HT-29 (cell line): ENCODE measurements at regions not wholly inside any gene's neighbourhood (a gene's known extent, or its start where the extent isn't known, plus 50 kb on each side); places are given as distances from the start of the nearest gene placed in this dataset.

ENCODE experiments used
- DNase-seq: peaks from one replicate; pipeline ENCODE4 v3.0.0-alpha.2; 2015; ENCODE audit warnings: low spot score

GRCh38 chr18:53935399-53935798, 289.1 kb downstream of the MBD2 start:
- no peak for DNase-seq

DNA sequence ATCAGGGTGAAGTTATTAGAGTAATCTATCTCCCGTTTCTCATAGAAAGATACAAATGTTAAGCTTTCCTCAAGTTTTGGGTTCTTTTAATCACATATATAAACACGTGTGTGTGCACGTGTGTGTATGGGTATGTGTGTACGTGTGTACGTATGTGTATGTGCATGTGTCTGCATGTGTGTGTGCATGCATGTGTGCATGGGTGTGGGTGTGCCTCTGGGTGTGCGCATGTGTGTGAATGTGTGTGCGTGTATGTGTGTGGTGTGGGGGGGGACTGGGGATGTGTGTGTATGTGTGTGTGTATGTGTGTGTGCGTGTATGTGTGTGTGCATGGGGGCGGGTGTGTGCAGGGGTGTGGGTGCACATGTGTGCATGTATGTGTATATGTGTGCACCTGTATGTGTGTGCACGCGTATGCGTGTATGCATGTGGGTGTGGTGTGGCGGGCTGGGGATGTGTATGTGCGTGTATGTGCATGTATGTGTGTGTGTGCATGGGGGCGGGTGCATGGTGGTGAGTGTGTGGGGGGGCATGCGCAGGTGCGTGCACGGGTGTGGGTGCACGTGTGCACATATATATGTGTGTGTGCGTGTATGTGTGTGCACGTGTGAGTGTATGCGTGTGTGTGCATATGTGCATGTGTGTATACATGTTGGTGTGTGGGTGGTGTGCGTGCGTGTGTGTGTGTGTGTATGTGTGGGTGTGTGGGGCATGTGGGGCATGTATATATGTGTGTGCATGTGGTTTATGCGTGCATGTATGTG, 304.0 kb downstream of the MBD2 start:
- no peak for DNase-seq

- no peak for DNase-seq
Measured at GRCh38 chr18:53918091-53918490, 306.4 kb downstream of the MBD2 start.

DNA sequence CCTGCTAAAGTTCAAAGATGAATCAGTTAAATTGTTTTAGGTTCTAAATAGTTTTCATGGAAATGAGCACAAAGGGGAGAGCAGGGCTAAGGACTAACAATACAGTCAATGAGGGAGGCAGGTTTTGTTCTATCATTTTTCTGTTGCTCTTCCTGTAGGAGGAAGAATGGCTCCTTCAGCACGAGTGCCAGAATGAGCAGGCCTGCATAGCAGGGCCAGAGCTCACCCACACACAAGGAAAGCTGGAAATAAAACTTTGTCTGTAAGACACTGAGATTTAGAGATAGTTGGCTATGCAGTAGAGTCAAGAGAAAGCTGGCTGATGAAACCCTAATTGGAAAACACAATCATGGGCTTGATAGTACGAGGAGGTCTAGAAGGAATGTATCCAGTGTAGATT, 313.3 kb downstream of the MBD2 start:
- DNase-seq = no peak

- peak; percentile 4 for DNase-seq
Measured at GRCh38 chr18:53909668-53910067, 314.8 kb downstream of the MBD2 start.

- DNase-seq = no peak
Measured at GRCh38 chr18:53907921-53908320, 316.5 kb downstream of the MBD2 start.

DNA sequence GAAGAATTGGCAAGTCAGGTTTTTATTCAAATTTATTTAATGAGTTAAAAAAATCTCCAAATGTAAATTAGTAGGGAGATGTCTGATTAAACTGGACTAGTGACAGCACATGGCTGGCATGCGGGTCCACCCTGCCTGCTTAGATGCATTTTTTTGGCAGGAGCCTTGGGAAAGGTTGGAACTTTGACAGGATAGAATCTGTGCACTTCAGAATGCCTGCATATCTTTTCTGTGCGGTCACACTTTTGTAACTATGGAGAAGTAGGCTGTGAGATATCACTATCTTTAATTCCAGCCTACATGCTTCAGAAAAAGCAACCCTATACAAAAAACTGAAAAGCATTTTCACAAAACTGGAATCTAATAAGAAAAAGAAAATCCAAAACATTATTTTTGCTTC, 317.8 kb downstream of the MBD2 start:
- no peak for DNase-seq

GRCh38 chr18:53894675-53895442, 329.6 kb downstream of the MBD2 start:
- no peak for DNase-seq

DNA sequence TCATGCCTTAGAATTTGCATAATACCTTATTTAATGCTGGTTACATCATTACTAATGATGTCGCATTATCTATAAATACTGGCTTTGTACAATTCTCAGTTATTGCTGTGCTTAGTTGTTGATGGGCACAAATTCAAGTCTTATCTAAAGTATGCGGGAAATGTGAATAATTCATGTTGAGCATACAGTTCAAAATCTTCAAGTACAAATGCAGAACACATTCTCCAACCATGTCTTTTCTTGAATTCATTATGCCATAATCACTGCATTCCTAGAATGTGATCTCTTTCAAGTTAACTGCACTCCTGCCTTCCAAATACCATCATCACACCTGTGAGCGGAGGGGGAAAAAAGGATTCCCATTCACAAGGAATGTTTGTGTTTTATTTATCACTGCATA, 337.0 kb downstream of the MBD2 start:
- DNase-seq = no peak

DNA sequence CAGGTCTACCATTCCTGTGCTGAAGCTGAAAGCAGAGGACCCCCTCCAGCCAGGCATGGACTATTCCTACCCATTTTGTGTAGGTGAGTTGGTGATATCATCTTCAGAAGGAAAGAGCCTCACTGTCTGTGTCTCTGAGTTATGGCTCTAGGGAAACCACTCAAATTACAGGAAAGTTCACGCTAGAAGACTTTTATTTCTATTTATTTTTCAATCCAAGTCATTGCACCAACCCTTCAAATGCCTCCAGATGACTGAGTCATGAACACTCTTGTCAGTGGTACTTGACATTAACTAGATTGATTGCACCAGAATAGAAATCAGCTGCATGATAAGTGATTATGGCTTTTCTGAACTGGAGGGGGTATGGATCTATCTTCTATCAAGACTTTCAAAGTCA, 338.4 kb downstream of the MBD2 start:
- no peak for DNase-seq

- DNase-seq = no peak
Measured at GRCh38 chr18:53883771-53884170, 340.7 kb downstream of the MBD2 start.

GRCh38 chr18:53874103-53874502, 350.4 kb downstream of the MBD2 start:
- DNase-seq = no peak

- DNase-seq = peak; percentile 4
Measured at GRCh38 chr18:53864770-53865169, 359.7 kb downstream of the MBD2 start.

GRCh38 chr18:53862921-53863320, 361.5 kb downstream of the MBD2 start:
- no peak for DNase-seq

GRCh38 chr18:53861185-53861584, 363.3 kb downstream of the MBD2 start:
- no peak for DNase-seq

GRCh38 chr18:53859764-53860163, 364.7 kb downstream of the MBD2 start:
- DNase-seq = no peak

DNA sequence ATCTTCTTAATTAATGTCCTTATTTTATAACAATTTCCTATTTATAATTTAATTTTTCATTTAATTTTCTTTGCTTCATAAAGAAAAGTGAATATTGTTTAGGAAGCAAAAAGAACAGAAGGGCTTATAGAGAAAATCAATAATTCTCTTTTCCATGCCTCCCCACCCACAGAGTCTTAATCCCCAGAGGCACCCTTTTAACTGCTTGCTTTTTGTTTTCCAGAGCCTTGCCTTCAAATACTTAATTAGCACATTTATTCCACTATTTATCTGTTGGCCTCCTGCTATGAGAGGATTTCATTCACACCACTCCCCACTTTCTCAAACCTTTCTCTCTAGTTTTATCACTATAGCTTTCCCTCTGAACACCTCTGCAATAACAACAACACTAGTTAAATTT, 373.6 kb downstream of the MBD2 start:
- DNase-seq = no peak

DNA sequence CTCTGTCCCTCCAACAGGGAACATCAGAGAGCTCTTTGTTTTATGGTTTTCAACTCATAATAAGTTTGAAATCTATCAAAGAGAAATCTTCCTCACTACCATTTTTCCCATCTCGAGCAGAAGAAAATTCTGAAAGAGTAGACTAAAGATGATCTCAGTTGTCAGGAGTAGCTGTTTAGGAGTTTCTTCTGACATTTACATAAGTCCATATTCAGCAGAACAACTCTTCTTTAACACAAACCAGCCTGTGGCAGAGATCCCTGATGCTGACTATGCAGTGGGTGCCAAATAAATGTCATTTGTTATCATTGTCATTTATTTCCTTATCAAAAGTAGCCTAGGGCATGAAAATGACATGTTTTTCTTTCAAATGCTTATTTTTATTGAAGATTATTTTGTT, 380.7 kb downstream of the MBD2 start:
- no peak for DNase-seq

GRCh38 chr18:53843113-53843760, 381.2 kb downstream of the MBD2 start:
- DNase-seq = no peak

- DNase-seq = no peak
Measured at GRCh38 chr18:53838746-53839145, 385.7 kb downstream of the MBD2 start.

GRCh38 chr18:53821141-53821540, 403.3 kb downstream of the MBD2 start:
- peak; percentile 16 for DNase-seq

GRCh38 chr18:53819671-53820070, 404.8 kb downstream of the MBD2 start:
- no peak for DNase-seq

DNA sequence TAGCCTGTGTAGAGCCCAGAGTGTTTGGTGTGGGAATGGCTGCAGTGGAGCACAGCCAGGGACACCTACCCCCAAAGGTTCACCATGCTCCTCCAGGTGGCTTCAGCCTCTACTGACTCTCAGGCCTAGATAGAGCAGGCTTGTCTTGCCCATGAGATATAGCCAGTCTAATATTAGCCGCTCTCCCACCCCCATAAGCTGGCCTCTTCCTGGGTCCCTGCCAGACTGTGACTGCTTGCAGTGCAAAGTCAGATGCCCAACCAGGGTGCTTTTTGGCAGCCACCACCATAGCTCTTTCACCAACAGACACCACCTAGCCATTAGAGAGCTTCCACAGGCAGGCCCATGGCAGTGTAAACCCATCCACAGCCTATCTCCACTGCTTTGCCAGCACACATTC, 405.3 kb downstream of the MBD2 start:
- DNase-seq = no peak
